ENCODE measurements at regions not wholly inside any gene's neighbourhood (a gene's known extent, or its start where the extent isn't known, plus 50 kb on each side); places are given as distances from the start of the nearest gene placed in this dataset.

- no peaks in the 10 kb centered on the region for H4K20me1 ChIP-seq (ENCODE audit: insufficient read depth)
- no peak overlapping the region for H3K4me2 ChIP-seq
- H3K27ac ChIP-seq = no peak overlapping the region
These were observed 662.4 kb downstream of the UTRN start for GRCh38 chr6:144947398-144947976.

DNA sequence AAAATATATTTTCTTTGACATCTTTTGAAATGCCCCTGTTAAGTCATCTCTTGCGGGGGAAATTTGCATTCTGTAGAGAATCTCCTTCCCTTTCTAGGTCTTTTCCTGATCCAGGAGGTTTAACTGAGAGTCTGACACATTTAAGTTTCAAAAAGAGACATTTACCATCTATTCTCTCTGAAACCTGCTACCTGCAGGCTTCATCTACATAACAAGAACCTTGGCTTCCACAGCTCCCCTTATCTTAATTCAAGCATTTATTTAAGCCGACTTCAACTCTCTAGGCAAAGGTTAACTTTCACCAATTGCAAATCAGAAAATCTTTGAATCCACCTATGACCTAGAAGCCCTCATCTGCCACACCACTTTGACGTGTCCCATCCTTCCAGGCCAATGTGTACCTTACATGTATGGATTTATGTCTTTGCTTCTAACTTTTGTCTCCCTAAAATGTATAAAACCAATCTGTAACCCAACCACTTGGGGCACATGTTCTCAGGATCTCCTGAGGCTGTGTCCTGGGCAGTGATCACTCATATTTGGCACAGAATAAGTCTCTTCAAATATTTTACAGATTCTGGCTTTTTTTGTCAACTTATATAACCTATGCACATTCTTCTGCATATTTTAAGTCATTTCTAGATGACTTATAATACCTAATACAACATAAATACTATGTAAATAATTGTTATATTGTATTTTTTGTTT is 666.7 kb downstream of the UTRN start:
- Histone ChIP-seq H3K36me3 (ENCODE audit: insufficient read depth) (no peaks in the 10 kb centered on the region), H3K27ac (no peak overlapping the region), H3K4me2 (no peak overlapping the region), H4K20me1 (ENCODE audit: insufficient read depth) (no peaks in the 10 kb centered on the region), H3K4me1 (ENCODE audit: low read depth, poor library complexity, severe bottlenecking) (no peaks in the 10 kb centered on the region), H3K4me3 (IDR thresholded peaks at IDR 0.05; ENCODE audit: insufficient read depth, low read depth, low read length) (no peak overlapping the region), H3K9ac (no peak overlapping the region), H2AFZ (ENCODE audit: low read depth) (no peak overlapping the region), H3K27me3 (ENCODE audit: insufficient read depth, low read depth) (no peaks in the 10 kb centered on the region), H3K79me2 (ENCODE audit: insufficient read depth, low read depth) (no peaks in the 10 kb centered on the region)
- TF ChIP-seq, protein P1, sequence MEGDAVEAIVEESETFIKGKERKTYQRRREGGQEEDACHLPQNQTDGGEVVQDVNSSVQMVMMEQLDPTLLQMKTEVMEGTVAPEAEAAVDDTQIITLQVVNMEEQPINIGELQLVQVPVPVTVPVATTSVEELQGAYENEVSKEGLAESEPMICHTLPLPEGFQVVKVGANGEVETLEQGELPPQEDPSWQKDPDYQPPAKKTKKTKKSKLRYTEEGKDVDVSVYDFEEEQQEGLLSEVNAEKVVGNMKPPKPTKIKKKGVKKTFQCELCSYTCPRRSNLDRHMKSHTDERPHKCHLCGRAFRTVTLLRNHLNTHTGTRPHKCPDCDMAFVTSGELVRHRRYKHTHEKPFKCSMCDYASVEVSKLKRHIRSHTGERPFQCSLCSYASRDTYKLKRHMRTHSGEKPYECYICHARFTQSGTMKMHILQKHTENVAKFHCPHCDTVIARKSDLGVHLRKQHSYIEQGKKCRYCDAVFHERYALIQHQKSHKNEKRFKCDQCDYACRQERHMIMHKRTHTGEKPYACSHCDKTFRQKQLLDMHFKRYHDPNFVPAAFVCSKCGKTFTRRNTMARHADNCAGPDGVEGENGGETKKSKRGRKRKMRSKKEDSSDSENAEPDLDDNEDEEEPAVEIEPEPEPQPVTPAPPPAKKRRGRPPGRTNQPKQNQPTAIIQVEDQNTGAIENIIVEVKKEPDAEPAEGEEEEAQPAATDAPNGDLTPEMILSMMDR (conservative IDR thresholded peaks at IDR 0.05; ENCODE audit: low read depth, low read length) = no peak

More at GRCh38 chr6:144947398-144947976, 662.4 kb downstream of the UTRN start:
- H3K27me3 ChIP-seq (ENCODE audit: insufficient read depth, low read depth) = no peaks in the 10 kb centered on the region
- H3K9ac ChIP-seq = no peak overlapping the region
- no peaks in the 10 kb centered on the region for H3K4me1 ChIP-seq (ENCODE audit: low read depth, poor library complexity, severe bottlenecking)
- no peaks in the 10 kb centered on the region for H3K36me3 ChIP-seq (ENCODE audit: insufficient read depth)
- no peak overlapping the region for H3K4me3 ChIP-seq (IDR thresholded peaks at IDR 0.05; ENCODE audit: insufficient read depth, low read depth, low read length)
- no peaks in the 10 kb centered on the region for H3K79me2 ChIP-seq (ENCODE audit: insufficient read depth, low read depth)
- TF ChIP-seq, protein P1 (conservative IDR thresholded peaks at IDR 0.05; ENCODE audit: low read depth, low read length) = no peak
- H2AFZ ChIP-seq (ENCODE audit: low read depth) = no peak overlapping the region

- H3K27me3 ChIP-seq (ENCODE audit: insufficient read depth, low read depth) = no peaks in the 10 kb centered on the region
- TF ChIP-seq, protein P1 (conservative IDR thresholded peaks at IDR 0.05; ENCODE audit: low read depth, low read length) = no peak
- H3K79me2 ChIP-seq (ENCODE audit: insufficient read depth, low read depth) = no peaks in the 10 kb centered on the region
- no peak overlapping the region for H3K4me3 ChIP-seq (IDR thresholded peaks at IDR 0.05; ENCODE audit: insufficient read depth, low read depth, low read length)
- H2AFZ ChIP-seq (ENCODE audit: low read depth) = no peak overlapping the region
- H3K4me2 ChIP-seq = no peak overlapping the region
- H3K27ac ChIP-seq = no peak overlapping the region
- no peaks in the 10 kb centered on the region for H3K36me3 ChIP-seq (ENCODE audit: insufficient read depth)
- no peak overlapping the region for H3K9ac ChIP-seq
- H3K4me1 ChIP-seq (ENCODE audit: low read depth, poor library complexity, severe bottlenecking) = no peaks in the 10 kb centered on the region
- no peaks in the 10 kb centered on the region for H4K20me1 ChIP-seq (ENCODE audit: insufficient read depth)
These were observed 667.5 kb downstream of the UTRN start for GRCh38 chr6:144952456-144953240.

- H3K27ac ChIP-seq = no peak overlapping the region
- no peak overlapping the region for H3K4me3 ChIP-seq (IDR thresholded peaks at IDR 0.05; ENCODE audit: insufficient read depth, low read depth, low read length)
- H3K79me2 ChIP-seq (ENCODE audit: insufficient read depth, low read depth) = no peaks in the 10 kb centered on the region
- no peak overlapping the region for H3K4me2 ChIP-seq
- H3K9ac ChIP-seq = no peak overlapping the region
- no peak overlapping the region for H2AFZ ChIP-seq (ENCODE audit: low read depth)
- H3K36me3 ChIP-seq (ENCODE audit: insufficient read depth) = no peaks in the 10 kb centered on the region
- TF ChIP-seq, protein P1 (conservative IDR thresholded peaks at IDR 0.05; ENCODE audit: low read depth, low read length) = no peak
- H4K20me1 ChIP-seq (ENCODE audit: insufficient read depth) = no peaks in the 10 kb centered on the region
- no peaks in the 10 kb centered on the region for H3K4me1 ChIP-seq (ENCODE audit: low read depth, poor library complexity, severe bottlenecking)
- no peaks in the 10 kb centered on the region for H3K27me3 ChIP-seq (ENCODE audit: insufficient read depth, low read depth)
These were observed 668.6 kb downstream of the UTRN start for GRCh38 chr6:144953552-144954240.

All from KMS-11 (cell line).